HG02571 (cell line): ENCODE measurements at regions not wholly inside any gene's neighbourhood (a gene's known extent, or its start where the extent isn't known, plus 50 kb on each side); places are given as distances from the start of the nearest gene placed in this dataset.
"Not testable (repeated sequence)": the region's sequence is repeated elsewhere in the genome, so short reads cannot be mapped to it uniquely, and the experiment has no call there.

Experiments used
- ATAC-seq: cut with Tn5 transposase; IDR thresholded peaks from one replicate; pipeline ENCODE4 v1.9.1; 2021; ENCODE audit warnings: mild to moderate bottlenecking, moderate library complexity; ENCODE audit not compliant: unreplicated experiment

- ATAC-seq: no peak
Measured at GRCh38 chr4:138408758-138409157, 166.6 kb upstream of the SLC7A11 start.

GRCh38 chr4:138407329-138407728 is 165.2 kb upstream of the SLC7A11 start:
- no peak for ATAC-seq

- no peak for ATAC-seq
Measured at GRCh38 chr4:138406876-138407275, 164.7 kb upstream of the SLC7A11 start.

- peak; percentile 67 for ATAC-seq
Measured at GRCh38 chr4:138405934-138406567, 163.9 kb upstream of the SLC7A11 start.

GRCh38 chr4:138405466-138405891 is 163.3 kb upstream of the SLC7A11 start:
- peak; percentile 78 for ATAC-seq

- no peak for ATAC-seq
Measured at GRCh38 chr4:138404801-138405200, 162.7 kb upstream of the SLC7A11 start.

GRCh38 chr4:138404251-138404650 is 162.1 kb upstream of the SLC7A11 start:
- no peak for ATAC-seq

- no peak for ATAC-seq
Measured at GRCh38 chr4:138401334-138401733, 159.2 kb upstream of the SLC7A11 start.

- no peak for ATAC-seq
Measured at GRCh38 chr4:138400543-138400942, 158.4 kb upstream of the SLC7A11 start.

- ATAC-seq: no peak
Measured at GRCh38 chr4:138400066-138400465, 157.9 kb upstream of the SLC7A11 start.

GRCh38 chr4:138399081-138399480 is 156.9 kb upstream of the SLC7A11 start:
- ATAC-seq: no peak

- no peak for ATAC-seq
Measured at GRCh38 chr4:138398322-138398721, 156.2 kb upstream of the SLC7A11 start.

GRCh38 chr4:138393886-138394610 is 151.9 kb upstream of the SLC7A11 start:
- no peak for ATAC-seq

GRCh38 chr4:138392751-138393308 is 150.7 kb upstream of the SLC7A11 start:
- peak; percentile 61 for ATAC-seq

- no peak for ATAC-seq
Measured at GRCh38 chr4:138389976-138390685, 148.0 kb upstream of the SLC7A11 start.

GRCh38 chr4:138374947-138375346 is 132.8 kb upstream of the SLC7A11 start:
- ATAC-seq: no peak

- no peak for ATAC-seq
Measured at GRCh38 chr4:138367942-138368341, 125.8 kb upstream of the SLC7A11 start.

- not testable (repeated sequence) for ATAC-seq
Measured at GRCh38 chr4:138352446-138352845, 110.3 kb upstream of the SLC7A11 start.

GRCh38 chr4:138348055-138348454 is 105.9 kb upstream of the SLC7A11 start:
- ATAC-seq: no peak

GRCh38 chr4:138347561-138347960 is 105.4 kb upstream of the SLC7A11 start:
- no peak for ATAC-seq

- ATAC-seq: no peak
Measured at GRCh38 chr4:138344851-138345250, 102.7 kb upstream of the SLC7A11 start.

- no peak for ATAC-seq
Measured at GRCh38 chr4:138344054-138344453, 101.9 kb upstream of the SLC7A11 start.
